Breast epithelium (tissue), 3 donors: ENCODE measurements at regions not wholly inside any gene's neighbourhood (a gene's known extent, or its start where the extent isn't known, plus 50 kb on each side); places are given as distances from the start of the nearest gene placed in this dataset.

ENCODE experiments used
- CTCF ChIP-seq, 3 donors: fragments of 450-650 bp; IDR thresholded peaks; one replicate each; pipeline ENCODE4 v1.5.1; 2016 to 2017; ENCODE audit warnings: antibody characterized with exemption in 3 of 3, mild to moderate bottlenecking in 3 of 3, moderate library complexity in 3 of 3
- POLR2A ChIP-seq: fragments of 450-650 bp; IDR thresholded peaks from one replicate; pipeline ENCODE4 v1.6.1; 2016; ENCODE audit warnings: antibody characterized with exemption, mild to moderate bottlenecking, moderate library complexity
- POLR2AphosphoS5 ChIP-seq, 3 donors: sonication (generic); formaldehyde crosslinking; IDR thresholded peaks; one replicate each; pipeline ENCODE4 v1.6.1; 2017; ENCODE audit warnings: antibody characterized with exemption in 3 of 3

- TF ChIP-seq CTCF (IDR thresholded peaks at IDR 0.05) (no peak), POLR2AphosphoS5 (IDR thresholded peaks at IDR 0.05) (no peak), POLR2A (no peak)
These were observed 57.5 kb upstream of the NPAS1 start for GRCh38 chr19:46962030-46962570.
